Stimulated activated naive B cell treated with anti-CD40 and anti-IgM and Interleukin-4, amounts not matched to agents 10 μg/mL and 1 μg/mL and 100 μg/mL, for 72 hours (primary cell): ENCODE measurements at regions not wholly inside any gene's neighbourhood (a gene's known extent, or its start where the extent isn't known, plus 50 kb on each side); places are given as distances from the start of the nearest gene placed in this dataset.

ENCODE experiments used
- ATAC-seq, 2 donors: fragments of 150-1000 bp; cut with Tn5 transposase; replicated peaks; 2 replicates each; pipeline ENCODE4 v1.10.0; 2021; ENCODE audit warnings: moderate library complexity in 1 of 2
- DNase-seq: peaks from one replicate; pipeline ENCODE4 v3.0.0; 2021
- H3K27ac Mint-ChIP-seq: one replicate; pipeline ENCODE4 v1.8.0; 2022; ENCODE audit warnings: mild to moderate bottlenecking, mixed read lengths
- H3K27me3 Mint-ChIP-seq, 2 donors: one replicate each; pipeline ENCODE4 v1.8.0; 2022; ENCODE audit warnings: mixed read lengths in 2 of 2
- H3K36me3 Mint-ChIP-seq, 2 donors: one replicate each; pipeline ENCODE4 v1.8.0; 2022; ENCODE audit warnings: mixed read lengths in 2 of 2, mild to moderate bottlenecking in 1 of 2
- H3K4me1 Mint-ChIP-seq, 2 donors: one replicate each; pipeline ENCODE4 v1.8.0; 2022; ENCODE audit warnings: mixed read lengths in 2 of 2, mild to moderate bottlenecking in 1 of 2
- H3K4me3 Mint-ChIP-seq, 2 donors: one replicate each; pipeline ENCODE4 v1.8.0; 2022; ENCODE audit warnings: mild to moderate bottlenecking in 2 of 2, mixed read lengths in 2 of 2, moderate library complexity in 1 of 2
- H3K9me3 Mint-ChIP-seq, 2 donors: one replicate each; pipeline ENCODE4 v1.8.0; 2022; ENCODE audit warnings: mixed read lengths in 2 of 2, mild to moderate bottlenecking in 1 of 2

GRCh38 chr2:13578547-13578946 is 861.8 kb downstream of the TRIB2 start:
- H3K27me3 Mint-ChIP-seq = no peaks in the 10 kb centered on the region
- no peaks in the 10 kb centered on the region for H3K4me1 Mint-ChIP-seq
- H3K36me3 Mint-ChIP-seq = no peaks in the 10 kb centered on the region
- ATAC-seq = no peak
- H3K4me3 Mint-ChIP-seq = no peak overlapping the region
- H3K27ac Mint-ChIP-seq = no peak overlapping the region
- H3K9me3 Mint-ChIP-seq = no peaks in the 10 kb centered on the region
- DNase-seq = no peak

- no peaks in the 10 kb centered on the region for H3K27me3 Mint-ChIP-seq
- no peaks in the 10 kb centered on the region for H3K4me1 Mint-ChIP-seq
- no peak for DNase-seq
- H3K27ac Mint-ChIP-seq = no peak overlapping the region
- H3K9me3 Mint-ChIP-seq = peaks cover 0 to 2% of the 10 kb centered on the region in 2 donors
- no peaks in the 10 kb centered on the region for H3K36me3 Mint-ChIP-seq
- no peak for ATAC-seq
- H3K4me3 Mint-ChIP-seq = no peak overlapping the region
These were observed 864.7 kb downstream of the TRIB2 start for GRCh38 chr2:13581471-13581870.

- H3K4me3 Mint-ChIP-seq = no peak overlapping the region
- H3K4me1 Mint-ChIP-seq = no peaks in the 10 kb centered on the region
- ATAC-seq (no peak), DNase-seq (no peak)
- no peaks in the 10 kb centered on the region for H3K27me3 Mint-ChIP-seq
- no peaks in the 10 kb centered on the region for H3K36me3 Mint-ChIP-seq
- peaks cover 0 to 2% of the 10 kb centered on the region in 2 donors for H3K9me3 Mint-ChIP-seq
- no peak overlapping the region for H3K27ac Mint-ChIP-seq
These were observed 866.9 kb downstream of the TRIB2 start for GRCh38 chr2:13583609-13584008.

- DNase-seq (no peak), ATAC-seq (no peak)
- Mint-ChIP-seq H3K4me1 (no peaks in the 10 kb centered on the region), H3K4me3 (no peak overlapping the region), H3K27me3 (no peaks in the 10 kb centered on the region), H3K9me3 (peaks cover 0 to 2% of the 10 kb centered on the region in 2 donors), H3K27ac (no peak overlapping the region), H3K36me3 (no peaks in the 10 kb centered on the region)
These were observed 867.3 kb downstream of the TRIB2 start for GRCh38 chr2:13584020-13584419.

GRCh38 chr2:13585732-13586131 is 869.0 kb downstream of the TRIB2 start:
- H3K4me1 Mint-ChIP-seq = no peaks in the 10 kb centered on the region
- no peak overlapping the region for H3K4me3 Mint-ChIP-seq
- peaks cover 0 to 5% of the 10 kb centered on the region in 2 donors for H3K9me3 Mint-ChIP-seq
- no peaks in the 10 kb centered on the region for H3K27me3 Mint-ChIP-seq
- DNase-seq = no peak
- no peaks in the 10 kb centered on the region for H3K36me3 Mint-ChIP-seq
- no peak overlapping the region for H3K27ac Mint-ChIP-seq
- ATAC-seq = no peak

- Mint-ChIP-seq H3K27me3 (no peaks in the 10 kb centered on the region), H3K9me3 (peaks cover 4 to 6% of the 10 kb centered on the region in 2 donors), H3K4me3 (no peak overlapping the region), H3K4me1 (no peaks in the 10 kb centered on the region), H3K27ac (no peak overlapping the region), H3K36me3 (no peaks in the 10 kb centered on the region)
- DNase-seq (no peak), ATAC-seq (no peak)
These were observed 879.5 kb downstream of the TRIB2 start for GRCh38 chr2:13596233-13596632.

- H3K27ac Mint-ChIP-seq = no peak overlapping the region
- DNase-seq = no peak
- no peaks in the 10 kb centered on the region for H3K36me3 Mint-ChIP-seq
- H3K4me3 Mint-ChIP-seq = no peak overlapping the region
- H3K27me3 Mint-ChIP-seq = no peaks in the 10 kb centered on the region
- H3K9me3 Mint-ChIP-seq = peaks cover 2 to 4% of the 10 kb centered on the region in 2 donors
- no peaks in the 10 kb centered on the region for H3K4me1 Mint-ChIP-seq
- no peak for ATAC-seq
These were observed 880.4 kb downstream of the TRIB2 start for GRCh38 chr2:13597176-13597575.

- no peak for ATAC-seq
- H3K4me3 Mint-ChIP-seq = no peak overlapping the region
- H3K27ac Mint-ChIP-seq = no peak overlapping the region
- peaks cover 0 to under 1% of the 10 kb centered on the region in 2 donors for H3K9me3 Mint-ChIP-seq
- no peak for DNase-seq
- H3K36me3 Mint-ChIP-seq = no peaks in the 10 kb centered on the region
- no peaks in the 10 kb centered on the region for H3K27me3 Mint-ChIP-seq
- H3K4me1 Mint-ChIP-seq = no peaks in the 10 kb centered on the region
These were observed 884.8 kb downstream of the TRIB2 start for GRCh38 chr2:13601506-13601905.

GRCh38 chr2:13604951-13605661 is 888.4 kb downstream of the TRIB2 start:
- Mint-ChIP-seq H3K27ac (no peak overlapping the region), H3K4me1 (no peaks in the 10 kb centered on the region), H3K36me3 (no peaks in the 10 kb centered on the region), H3K27me3 (no peaks in the 10 kb centered on the region), H3K4me3 (no peak overlapping the region), H3K9me3 (peaks cover 2 to 4% of the 10 kb centered on the region in 2 donors)
- ATAC-seq = no peak
- no peak for DNase-seq

GRCh38 chr2:13607139-13607538 is 890.4 kb downstream of the TRIB2 start:
- peaks cover 4% of the 10 kb centered on the region in 2 donors for H3K9me3 Mint-ChIP-seq
- no peaks in the 10 kb centered on the region for H3K27me3 Mint-ChIP-seq
- DNase-seq = no peak
- no peaks in the 10 kb centered on the region for H3K4me1 Mint-ChIP-seq
- no peak for ATAC-seq
- no peaks in the 10 kb centered on the region for H3K36me3 Mint-ChIP-seq
- no peak overlapping the region for H3K27ac Mint-ChIP-seq
- no peak overlapping the region for H3K4me3 Mint-ChIP-seq

GRCh38 chr2:13611939-13612338 is 895.2 kb downstream of the TRIB2 start:
- Mint-ChIP-seq H3K4me3 (no peak overlapping the region), H3K27me3 (no peaks in the 10 kb centered on the region), H3K4me1 (no peaks in the 10 kb centered on the region), H3K27ac (no peak overlapping the region), H3K9me3 (peaks cover 4 to 7% of the 10 kb centered on the region in 2 donors), H3K36me3 (no peaks in the 10 kb centered on the region)
- ATAC-seq (no peak), DNase-seq (no peak)

- DNase-seq = no peak
- Mint-ChIP-seq H3K36me3 (no peaks in the 10 kb centered on the region), H3K27ac (no peak overlapping the region), H3K27me3 (no peaks in the 10 kb centered on the region), H3K4me1 (no peaks in the 10 kb centered on the region), H3K4me3 (no peak overlapping the region), H3K9me3 (peaks cover 0 to 9% of the 10 kb centered on the region in 2 donors)
- ATAC-seq = no peak
These were observed 899.3 kb downstream of the TRIB2 start for GRCh38 chr2:13616059-13616458.

- H3K9me3 Mint-ChIP-seq = peaks cover 0 to 8% of the 10 kb centered on the region in 2 donors
- H3K36me3 Mint-ChIP-seq = no peaks in the 10 kb centered on the region
- no peaks in the 10 kb centered on the region for H3K27me3 Mint-ChIP-seq
- H3K4me1 Mint-ChIP-seq = no peaks in the 10 kb centered on the region
- H3K27ac Mint-ChIP-seq = no peak overlapping the region
- no peak for ATAC-seq
- H3K4me3 Mint-ChIP-seq = no peak overlapping the region
- DNase-seq = no peak
These were observed 899.9 kb downstream of the TRIB2 start for GRCh38 chr2:13616616-13617015.

- Mint-ChIP-seq H3K9me3 (peaks cover 1 to 4% of the 10 kb centered on the region in 2 donors), H3K27me3 (no peaks in the 10 kb centered on the region), H3K27ac (no peak overlapping the region), H3K36me3 (no peaks in the 10 kb centered on the region), H3K4me1 (no peaks in the 10 kb centered on the region), H3K4me3 (no peak overlapping the region)
- DNase-seq = no peak
- ATAC-seq = no peak
These were observed 911.4 kb downstream of the TRIB2 start for GRCh38 chr2:13628122-13628521.

GRCh38 chr2:13638181-13638580 is 921.4 kb downstream of the TRIB2 start:
- H3K9me3 Mint-ChIP-seq = peaks cover 1 to 7% of the 10 kb centered on the region in 2 donors
- DNase-seq (no peak), ATAC-seq (no peak)
- no peaks in the 10 kb centered on the region for H3K4me1 Mint-ChIP-seq
- no peak overlapping the region for H3K4me3 Mint-ChIP-seq
- no peaks in the 10 kb centered on the region for H3K36me3 Mint-ChIP-seq
- no peaks in the 10 kb centered on the region for H3K27me3 Mint-ChIP-seq
- no peak overlapping the region for H3K27ac Mint-ChIP-seq
